AG04449 (cell line): ENCODE measurements at regions not wholly inside any gene's neighbourhood (a gene's known extent, or its start where the extent isn't known, plus 50 kb on each side); places are given as distances from the start of the nearest gene placed in this dataset.

Experiments
- CTCF ChIA-PET: fragments of 350-600 bp; formaldehyde crosslinking; extraction: SDS; loops from one replicate; lab custom pipeline; 2021; ENCODE audit warnings: antibody characterized with exemption; lab: Yijun Ruan, JAX
- POLR2A ChIA-PET: fragments of 400-600, 350-600 bp; formaldehyde crosslinking; extraction: SDS; loops from one replicate; lab custom pipeline; 2020; ENCODE audit warnings: antibody characterized with exemption, inconsistent platforms; lab: Yijun Ruan, JAX
- DNase-seq: peaks from one replicate; pipeline ENCODE4 v3.0.0-alpha.2; 2010; ENCODE audit warnings: low read depth, low spot score
- H3K4me3 ChIP-seq: 2 replicates; pipeline ENCODE4 v1.5.1; 2011; ENCODE audit warnings: low read depth, mild to moderate bottlenecking, control low read depth, low read length
- TF ChIP-seq, protein P1 (sequence below): IDR thresholded peaks from one replicate; pipeline ENCODE4 v1.5.1; 2011; ENCODE audit warnings: mild to moderate bottlenecking, moderate library complexity, low read length, control low read depth, inconsistent platforms; ENCODE audit not compliant: insufficient read depth; ENCODE audit errors: missing control alignments

DNA sequence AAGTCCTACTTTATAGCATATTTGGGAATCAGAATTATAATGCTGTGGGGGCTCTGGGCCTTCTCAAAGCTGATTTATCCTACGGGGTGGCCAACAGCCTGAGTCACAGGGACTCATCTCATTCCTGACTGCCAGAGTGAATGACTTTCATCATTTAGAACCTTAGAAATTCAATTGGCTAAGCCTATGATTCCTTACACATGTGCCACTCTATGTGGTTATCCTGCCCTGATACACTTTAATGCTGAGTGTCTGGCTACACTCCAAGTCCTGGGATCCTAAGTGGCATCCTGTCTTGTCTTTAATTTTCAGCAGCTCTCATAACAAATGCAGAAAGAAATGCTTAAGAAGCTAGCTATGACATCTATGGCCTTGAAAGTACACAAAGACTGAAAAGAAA is 75.2 kb upstream of the FREM1 start:
- ChIA-PET CTCF (interaction anchor here (1.2 kb wide), 1 partner anchor 9 kb away, joined by 3 read pairs; no protein-coding TSS in a partner anchor), POLR2A (no interaction called here)
- TF ChIP-seq, protein P1, sequence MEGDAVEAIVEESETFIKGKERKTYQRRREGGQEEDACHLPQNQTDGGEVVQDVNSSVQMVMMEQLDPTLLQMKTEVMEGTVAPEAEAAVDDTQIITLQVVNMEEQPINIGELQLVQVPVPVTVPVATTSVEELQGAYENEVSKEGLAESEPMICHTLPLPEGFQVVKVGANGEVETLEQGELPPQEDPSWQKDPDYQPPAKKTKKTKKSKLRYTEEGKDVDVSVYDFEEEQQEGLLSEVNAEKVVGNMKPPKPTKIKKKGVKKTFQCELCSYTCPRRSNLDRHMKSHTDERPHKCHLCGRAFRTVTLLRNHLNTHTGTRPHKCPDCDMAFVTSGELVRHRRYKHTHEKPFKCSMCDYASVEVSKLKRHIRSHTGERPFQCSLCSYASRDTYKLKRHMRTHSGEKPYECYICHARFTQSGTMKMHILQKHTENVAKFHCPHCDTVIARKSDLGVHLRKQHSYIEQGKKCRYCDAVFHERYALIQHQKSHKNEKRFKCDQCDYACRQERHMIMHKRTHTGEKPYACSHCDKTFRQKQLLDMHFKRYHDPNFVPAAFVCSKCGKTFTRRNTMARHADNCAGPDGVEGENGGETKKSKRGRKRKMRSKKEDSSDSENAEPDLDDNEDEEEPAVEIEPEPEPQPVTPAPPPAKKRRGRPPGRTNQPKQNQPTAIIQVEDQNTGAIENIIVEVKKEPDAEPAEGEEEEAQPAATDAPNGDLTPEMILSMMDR = no peak
- no peak for DNase-seq
- no peak overlapping the region for H3K4me3 ChIP-seq

DNA sequence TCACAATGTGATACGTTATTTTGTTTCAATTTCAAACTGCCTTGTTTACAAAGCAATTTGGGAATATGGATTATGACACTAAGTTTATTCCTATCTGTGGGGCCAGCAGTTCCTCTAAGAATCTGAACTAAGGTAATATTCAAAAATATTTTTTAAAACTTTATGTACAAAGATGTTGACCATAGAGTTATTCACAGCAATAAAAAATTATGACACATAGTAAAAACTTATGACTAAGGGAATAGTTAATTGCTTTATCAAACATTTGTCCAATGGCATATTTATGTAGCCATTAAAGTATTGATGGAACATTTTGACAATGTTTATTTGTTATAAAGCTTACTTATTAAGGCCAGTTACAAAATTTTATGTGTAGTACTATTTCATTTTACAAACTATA is 73.4 kb upstream of the FREM1 start:
- no peak for DNase-seq
- H3K4me3 ChIP-seq = no peak overlapping the region
- ChIA-PET CTCF (no interaction called here), POLR2A (no interaction called here)
- TF ChIP-seq, protein P1 = no peak

DNA sequence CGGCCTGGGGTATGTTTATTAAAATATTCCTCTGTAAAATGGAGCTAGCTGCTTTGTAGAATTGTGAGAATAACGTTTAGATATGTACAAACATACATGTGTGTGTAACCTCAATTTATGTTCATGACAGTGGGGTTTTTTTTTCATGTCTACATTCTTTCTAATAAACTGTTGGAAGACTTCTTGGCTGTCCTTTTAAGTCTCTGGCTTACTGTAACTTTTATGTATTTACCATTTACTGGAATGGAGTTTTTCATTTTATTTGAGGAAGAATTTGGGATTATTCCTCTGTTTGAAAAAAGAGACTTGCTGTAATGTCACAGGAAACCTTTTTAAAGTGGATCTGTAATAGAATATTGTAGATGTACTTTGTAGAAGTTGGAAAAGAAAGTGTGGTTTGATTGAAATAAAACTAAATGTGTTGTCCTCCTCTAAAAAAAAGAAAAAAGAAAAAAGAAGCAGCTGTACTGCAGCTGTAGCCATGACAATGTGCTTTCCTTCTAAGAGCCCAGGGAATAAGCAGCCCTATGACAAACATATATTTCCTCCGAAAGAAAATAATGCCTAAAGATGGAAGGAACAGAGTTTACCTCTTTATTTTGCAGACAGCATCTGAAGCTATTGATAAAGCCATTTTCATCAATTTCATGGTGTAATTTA is 71.2 kb upstream of the FREM1 start:
- TF ChIP-seq, protein P1 = no peak
- ChIA-PET CTCF (no interaction called here), POLR2A (no interaction called here)
- no peak overlapping the region for H3K4me3 ChIP-seq
- DNase-seq = no peak

DNA sequence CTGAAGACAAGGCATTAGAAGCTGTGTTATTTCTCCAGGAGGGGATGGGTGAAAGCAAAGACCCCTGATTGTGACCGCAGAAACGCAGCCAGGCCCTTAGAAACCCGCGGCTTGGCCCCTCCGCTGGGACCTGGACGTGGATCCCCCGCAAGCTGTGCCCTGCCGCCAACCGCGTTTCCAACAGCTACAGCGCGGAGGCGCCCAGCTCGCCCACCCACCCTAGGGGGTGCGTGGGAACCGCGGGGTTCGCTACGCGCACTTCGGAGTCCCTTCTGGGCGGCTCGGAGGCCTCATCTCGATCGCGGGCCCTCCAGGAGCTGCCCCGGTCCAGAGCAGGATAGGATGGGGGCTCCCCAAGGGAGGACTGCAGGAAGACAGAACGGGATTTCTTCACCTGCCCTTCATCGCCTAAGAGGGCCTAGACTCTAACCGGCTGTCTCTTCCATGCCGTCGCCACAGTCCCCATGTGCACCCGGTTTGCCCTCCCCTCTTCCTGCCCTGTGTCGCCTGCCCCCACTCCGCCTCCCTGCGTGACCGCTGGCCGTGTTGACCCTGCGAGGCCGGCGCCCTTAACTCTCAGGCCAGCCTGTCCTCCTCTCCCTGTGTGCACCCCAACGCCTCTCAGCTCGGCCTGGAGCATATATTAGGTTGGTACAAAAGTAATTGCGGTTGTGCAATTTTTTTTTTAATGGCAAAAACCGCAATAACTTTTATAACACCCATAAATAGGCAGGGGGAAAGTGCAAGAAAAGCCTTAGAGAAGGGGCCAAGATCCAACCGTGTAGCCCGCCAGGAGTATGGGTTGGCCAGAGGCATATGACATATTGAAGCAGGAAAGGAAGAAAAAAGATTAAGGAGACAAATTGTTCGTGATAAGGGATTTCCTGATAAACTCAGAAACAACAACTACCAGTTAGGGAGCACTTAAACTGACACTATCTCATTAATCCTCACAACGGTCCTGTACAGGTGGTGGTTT is 68.1 kb upstream of the FREM1 start:
- H3K4me3 ChIP-seq = no peak overlapping the region
- ChIA-PET CTCF (no interaction called here), POLR2A (interaction anchor here (0.6 kb wide), 1 partner anchor 375 kb away, joined by 3 read pairs; no protein-coding TSS in a partner anchor)
- TF ChIP-seq, protein P1 = no peak
- no peak for DNase-seq

DNA sequence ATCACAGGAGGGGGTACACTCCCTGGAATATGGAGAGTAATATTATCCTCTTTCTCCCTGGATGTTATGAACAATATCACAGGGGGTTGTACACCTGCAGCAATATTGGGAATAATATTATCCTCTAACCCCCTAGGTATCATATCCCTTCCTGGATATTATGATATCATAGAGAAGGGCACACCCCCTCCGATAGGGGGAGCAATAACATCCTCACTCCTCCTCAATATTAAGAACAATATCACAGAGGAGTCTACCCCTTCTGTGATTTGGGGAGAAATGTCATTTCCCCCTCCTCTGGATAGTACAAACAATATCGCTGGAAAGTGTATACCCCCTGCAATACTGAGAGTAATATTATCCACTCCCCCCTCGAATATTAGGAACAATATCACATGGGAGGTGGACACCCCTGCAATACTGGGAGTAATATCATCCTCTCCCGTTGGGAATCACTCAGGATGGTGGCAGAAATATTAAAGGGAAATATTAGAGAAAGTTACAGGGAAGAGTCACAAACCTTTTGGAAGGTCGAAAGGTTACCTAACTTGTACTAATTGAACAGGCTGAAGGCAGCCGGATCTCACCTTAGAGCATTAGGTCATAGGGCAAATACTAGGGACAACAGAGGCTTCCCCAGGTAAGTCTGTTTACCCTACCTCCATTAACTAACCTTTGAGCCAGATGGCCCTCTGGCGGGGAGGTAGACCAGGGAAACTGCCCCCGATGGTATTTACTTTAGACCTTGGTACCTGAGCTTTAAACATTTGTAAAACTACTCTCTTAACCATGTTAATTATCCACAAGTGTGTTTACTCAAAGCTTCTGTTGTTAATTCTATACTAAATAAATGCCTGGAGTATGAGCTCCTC is 57.5 kb upstream of the FREM1 start:
- ChIA-PET CTCF (no interaction called here), POLR2A (no interaction called here)
- DNase-seq = no peak
- TF ChIP-seq, protein P1 = no peak
- no peak overlapping the region for H3K4me3 ChIP-seq
